GM12873 (cell line): ENCODE measurements at regions not wholly inside any gene's neighbourhood (a gene's known extent, or its start where the extent isn't known, plus 50 kb on each side); places are given as distances from the start of the nearest gene placed in this dataset.

Experiments
- TF ChIP-seq, protein P1 (sequence below): IDR thresholded peaks from 2 replicates; pipeline ENCODE4 v1.5.1; 2012; ENCODE audit warnings: low read depth, mild to moderate bottlenecking, moderate library complexity, low read length, control low read depth; ENCODE audit not compliant: insufficient read depth; ENCODE audit errors: missing control alignments

DNA sequence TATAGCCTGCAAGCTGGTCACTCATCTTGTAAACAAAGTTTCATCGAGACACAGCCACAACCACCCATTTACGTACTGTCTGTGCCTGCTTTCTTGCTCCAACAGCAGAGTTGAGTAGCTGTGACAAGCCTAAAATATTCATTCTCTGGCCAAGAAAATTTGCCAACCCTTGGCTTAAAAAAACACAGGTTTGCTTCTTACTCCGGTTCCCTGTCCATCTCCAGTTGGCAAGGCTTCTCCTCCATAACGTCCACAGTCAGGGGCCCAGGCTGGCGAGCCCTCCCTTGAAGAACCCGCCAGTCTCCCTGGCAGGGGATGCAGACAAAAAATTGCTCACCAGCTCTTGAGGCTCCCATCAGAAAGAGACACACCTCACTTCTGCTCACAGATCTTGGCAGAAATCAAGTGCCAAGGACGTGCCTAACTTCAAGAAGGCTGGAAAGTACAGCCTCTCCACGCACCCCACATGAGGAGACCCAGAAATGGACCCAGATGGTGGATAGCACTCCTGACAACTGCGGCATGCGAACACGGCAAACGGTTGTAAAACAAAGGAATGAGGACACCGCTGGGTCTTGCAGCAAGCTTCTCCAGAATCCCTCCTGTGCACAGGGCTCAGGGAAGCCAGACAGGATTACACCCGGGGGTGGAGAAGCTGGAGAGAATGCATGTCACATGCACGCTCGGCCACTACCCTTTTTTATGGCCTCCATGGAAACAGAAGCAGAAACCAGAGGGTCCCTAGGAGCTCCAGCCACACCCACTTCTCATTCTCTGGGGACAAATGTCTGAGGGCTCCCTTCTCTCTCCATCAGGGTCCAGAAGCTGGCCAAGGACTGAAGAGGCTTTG lies 59.8 kb upstream of the SIRPA start:
- TF ChIP-seq, protein P1, sequence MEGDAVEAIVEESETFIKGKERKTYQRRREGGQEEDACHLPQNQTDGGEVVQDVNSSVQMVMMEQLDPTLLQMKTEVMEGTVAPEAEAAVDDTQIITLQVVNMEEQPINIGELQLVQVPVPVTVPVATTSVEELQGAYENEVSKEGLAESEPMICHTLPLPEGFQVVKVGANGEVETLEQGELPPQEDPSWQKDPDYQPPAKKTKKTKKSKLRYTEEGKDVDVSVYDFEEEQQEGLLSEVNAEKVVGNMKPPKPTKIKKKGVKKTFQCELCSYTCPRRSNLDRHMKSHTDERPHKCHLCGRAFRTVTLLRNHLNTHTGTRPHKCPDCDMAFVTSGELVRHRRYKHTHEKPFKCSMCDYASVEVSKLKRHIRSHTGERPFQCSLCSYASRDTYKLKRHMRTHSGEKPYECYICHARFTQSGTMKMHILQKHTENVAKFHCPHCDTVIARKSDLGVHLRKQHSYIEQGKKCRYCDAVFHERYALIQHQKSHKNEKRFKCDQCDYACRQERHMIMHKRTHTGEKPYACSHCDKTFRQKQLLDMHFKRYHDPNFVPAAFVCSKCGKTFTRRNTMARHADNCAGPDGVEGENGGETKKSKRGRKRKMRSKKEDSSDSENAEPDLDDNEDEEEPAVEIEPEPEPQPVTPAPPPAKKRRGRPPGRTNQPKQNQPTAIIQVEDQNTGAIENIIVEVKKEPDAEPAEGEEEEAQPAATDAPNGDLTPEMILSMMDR = no peak

DNA sequence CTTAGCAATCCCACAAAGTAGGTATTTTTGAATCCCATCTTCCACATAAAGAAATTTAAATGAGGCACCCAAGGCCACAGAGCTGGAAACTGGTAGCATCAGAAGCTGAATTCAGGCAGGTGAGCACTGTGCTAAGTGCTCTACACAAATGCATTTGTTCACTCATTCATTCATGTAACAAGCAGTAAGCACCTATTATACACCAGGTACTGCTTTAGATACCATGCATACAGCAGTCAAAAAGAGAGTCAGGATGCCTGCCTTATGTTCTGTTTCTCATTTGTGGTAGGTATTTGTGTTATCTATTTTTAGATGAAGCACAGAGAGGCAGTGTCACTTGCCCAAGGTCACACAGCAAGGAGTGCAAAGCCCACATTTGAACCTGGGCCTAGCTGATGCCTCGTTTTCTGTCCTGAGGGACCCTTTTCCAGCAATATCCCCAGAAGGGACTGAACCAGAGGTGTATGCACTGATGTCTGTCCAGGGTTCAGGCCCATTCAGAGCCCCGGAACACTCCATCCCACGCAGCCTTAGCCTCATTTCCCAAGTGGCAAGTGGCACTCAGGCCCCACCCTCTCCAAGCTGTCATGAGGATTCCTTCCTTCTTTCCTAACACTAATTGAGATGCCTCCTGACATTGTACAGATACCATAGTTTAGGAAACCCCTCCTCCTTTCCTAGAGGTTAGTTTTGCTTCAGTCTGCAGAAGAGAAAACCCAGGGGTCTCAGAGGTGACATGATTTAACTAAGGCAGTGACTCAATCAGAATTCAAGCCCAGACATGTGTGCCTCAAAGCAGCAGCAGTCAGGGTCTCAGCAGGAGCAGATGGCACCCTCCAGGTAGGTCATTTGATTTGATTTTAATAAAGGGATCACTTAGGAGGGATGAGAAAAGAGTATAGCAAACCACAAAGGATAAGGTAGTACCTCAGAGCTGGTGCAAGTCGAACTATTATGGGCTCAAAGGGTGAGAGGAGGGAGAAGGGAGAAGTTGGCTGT lies 61.2 kb upstream of the SIRPA start:
- TF ChIP-seq, protein P1 = no peak

DNA sequence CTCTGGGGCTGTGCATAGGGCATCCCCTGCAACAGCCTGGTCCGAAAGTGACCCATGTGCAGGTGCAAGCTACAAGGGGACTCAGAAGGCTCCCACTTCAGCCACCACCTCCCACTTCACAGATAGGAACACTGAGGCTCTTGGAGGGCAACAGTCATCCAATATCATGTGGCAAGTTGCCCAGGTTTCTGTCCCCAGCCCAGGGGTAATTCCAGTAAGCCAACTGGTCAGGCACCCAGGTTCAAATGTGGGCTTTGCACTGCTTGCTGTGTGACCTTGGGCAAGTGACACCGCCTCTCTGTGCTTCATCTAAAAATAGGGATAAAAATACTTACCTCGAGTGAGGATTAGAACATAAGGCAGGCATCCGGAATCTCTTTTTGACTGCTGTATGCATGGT lies 62.0 kb upstream of the SIRPA start:
- TF ChIP-seq, protein P1 = no peak

DNA sequence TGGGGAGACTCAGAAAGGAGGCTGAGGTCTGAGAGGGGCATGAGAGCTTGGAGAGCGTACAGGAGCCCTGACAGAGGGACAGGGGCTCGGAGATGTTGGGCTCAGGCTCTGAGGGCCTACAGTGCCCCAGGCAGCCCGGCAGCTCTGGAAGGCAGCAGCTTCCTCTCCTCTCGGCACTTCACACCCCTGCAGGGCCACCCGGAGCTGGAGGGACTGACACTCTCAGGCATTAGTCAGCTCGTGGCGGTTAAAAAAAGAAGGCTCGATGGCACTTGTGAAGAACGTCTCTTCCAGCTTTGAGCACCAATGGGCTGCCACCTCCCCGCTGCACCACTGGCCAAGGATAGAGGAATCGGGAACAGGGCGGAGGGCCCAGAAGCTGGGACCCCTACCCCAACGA lies 62.6 kb upstream of the SIRPA start:
- TF ChIP-seq, protein P1 = no peak

DNA sequence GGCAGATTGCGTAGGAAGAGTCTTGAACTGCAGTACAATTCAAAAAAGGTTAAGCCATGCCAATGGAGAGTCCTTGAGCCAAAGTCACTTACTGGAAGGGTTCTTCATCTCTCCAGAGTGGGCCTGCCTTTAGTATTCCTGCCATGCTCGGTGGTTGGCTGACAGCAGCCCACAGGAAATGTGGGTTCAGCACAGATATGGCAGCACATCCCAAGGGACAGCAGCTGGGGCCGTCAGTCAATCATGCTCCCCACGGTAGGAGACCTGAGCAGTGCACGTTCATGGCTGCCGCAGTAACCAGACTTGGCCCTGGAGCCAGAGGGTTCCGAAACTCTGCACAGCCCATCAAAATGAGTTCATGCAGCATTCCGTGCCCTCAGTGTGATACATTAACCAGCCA lies 63.6 kb upstream of the SIRPA start:
- TF ChIP-seq, protein P1 = no peak

DNA sequence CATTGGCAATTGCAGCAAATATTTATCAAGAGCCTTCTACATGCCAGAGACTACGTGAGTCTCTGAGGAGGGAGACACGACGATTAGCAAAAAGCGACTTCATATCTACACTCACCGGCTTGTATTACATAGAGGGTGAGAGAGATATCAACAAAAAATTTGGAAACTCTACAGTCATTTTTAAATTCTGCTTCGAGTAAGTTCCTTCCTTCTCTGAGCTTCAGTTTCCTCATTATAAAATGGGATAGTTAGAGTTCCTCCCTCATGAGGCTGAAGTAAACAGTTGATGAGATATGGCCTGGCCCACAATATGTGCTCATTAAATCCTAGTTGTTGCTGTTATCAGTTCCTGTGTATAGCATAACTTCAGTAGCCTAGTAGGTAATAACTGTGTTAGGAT lies 64.1 kb upstream of the SIRPA start:
- TF ChIP-seq, protein P1 = no peak

DNA sequence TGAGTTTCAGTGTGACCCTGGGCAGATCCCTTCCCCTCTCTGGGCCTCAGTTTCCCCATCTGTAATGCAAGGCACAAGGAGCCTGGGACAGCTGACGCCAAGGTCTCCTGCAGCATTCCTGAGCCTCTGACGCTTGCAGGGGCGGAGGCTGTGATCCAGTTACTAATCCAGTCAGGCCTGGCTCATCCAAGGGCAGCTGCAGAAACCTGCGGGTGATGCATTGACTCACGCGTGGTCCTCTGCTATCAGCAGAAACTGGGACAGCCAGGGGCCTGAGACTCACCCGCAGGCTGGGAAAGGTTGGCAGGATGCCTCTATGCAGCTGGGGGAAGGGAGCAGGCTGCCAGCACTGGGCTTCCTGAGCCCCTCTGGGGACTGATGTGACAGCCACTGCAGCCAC lies 65.0 kb upstream of the SIRPA start:
- TF ChIP-seq, protein P1 = no peak
